ENCODE measurements at regions not wholly inside any gene's neighbourhood (a gene's known extent, or its start where the extent isn't known, plus 50 kb on each side); places are given as distances from the start of the nearest gene placed in this dataset.

DNA sequence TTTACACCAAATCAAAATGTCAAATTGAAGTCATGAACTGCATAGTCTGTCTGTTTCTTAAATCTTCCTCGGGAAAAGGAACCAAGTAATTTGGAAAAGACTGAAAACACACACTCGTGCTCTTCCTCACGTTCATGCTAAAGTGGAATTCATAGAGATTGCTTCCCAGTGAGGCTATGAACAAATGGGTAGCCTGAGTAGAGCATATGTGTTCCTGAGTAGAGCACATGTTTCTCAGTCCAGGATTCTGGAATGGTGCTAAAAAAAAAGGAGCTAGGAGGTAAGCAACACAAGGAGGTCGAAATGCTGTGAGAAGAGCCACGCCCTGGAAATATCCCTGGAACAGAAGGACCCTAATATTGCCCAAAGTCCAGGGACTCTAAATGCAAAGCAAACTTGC is 494.2 kb upstream of the THBS1 start:
- no peak overlapping the region for H3K4me3 ChIP-seq (ENCODE audit: low read depth, low read length)
- DNase-seq (ENCODE audit: low read depth) = no peak
- TF ChIP-seq, protein P1, sequence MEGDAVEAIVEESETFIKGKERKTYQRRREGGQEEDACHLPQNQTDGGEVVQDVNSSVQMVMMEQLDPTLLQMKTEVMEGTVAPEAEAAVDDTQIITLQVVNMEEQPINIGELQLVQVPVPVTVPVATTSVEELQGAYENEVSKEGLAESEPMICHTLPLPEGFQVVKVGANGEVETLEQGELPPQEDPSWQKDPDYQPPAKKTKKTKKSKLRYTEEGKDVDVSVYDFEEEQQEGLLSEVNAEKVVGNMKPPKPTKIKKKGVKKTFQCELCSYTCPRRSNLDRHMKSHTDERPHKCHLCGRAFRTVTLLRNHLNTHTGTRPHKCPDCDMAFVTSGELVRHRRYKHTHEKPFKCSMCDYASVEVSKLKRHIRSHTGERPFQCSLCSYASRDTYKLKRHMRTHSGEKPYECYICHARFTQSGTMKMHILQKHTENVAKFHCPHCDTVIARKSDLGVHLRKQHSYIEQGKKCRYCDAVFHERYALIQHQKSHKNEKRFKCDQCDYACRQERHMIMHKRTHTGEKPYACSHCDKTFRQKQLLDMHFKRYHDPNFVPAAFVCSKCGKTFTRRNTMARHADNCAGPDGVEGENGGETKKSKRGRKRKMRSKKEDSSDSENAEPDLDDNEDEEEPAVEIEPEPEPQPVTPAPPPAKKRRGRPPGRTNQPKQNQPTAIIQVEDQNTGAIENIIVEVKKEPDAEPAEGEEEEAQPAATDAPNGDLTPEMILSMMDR (IDR thresholded peaks at IDR 0.05; ENCODE audit: low read depth, low read length, missing control alignments) = no peak

DNA sequence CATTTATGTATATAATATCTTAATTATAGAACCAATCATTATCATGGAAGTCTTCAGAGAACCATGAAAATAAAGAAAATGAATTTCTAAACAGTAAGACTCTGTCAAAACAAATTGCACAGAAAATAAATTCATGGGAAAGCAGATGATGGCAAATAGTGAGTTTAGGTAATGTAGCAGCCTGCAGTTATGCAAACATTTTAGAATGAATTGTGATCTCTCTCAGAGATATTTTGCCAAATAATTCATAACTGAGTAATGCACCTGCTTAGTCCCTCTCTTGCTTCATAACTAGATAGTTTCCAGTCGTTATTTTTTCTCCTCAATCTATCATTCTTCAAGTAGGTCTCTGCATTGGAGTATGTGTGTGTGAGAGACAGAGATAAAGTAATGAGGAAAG is 492.7 kb upstream of the THBS1 start:
- H3K4me3 ChIP-seq (ENCODE audit: low read depth, low read length) = no peak overlapping the region
- TF ChIP-seq, protein P1 (IDR thresholded peaks at IDR 0.05; ENCODE audit: low read depth, low read length, missing control alignments) = no peak
- DNase-seq (ENCODE audit: low read depth) = no peak

DNA sequence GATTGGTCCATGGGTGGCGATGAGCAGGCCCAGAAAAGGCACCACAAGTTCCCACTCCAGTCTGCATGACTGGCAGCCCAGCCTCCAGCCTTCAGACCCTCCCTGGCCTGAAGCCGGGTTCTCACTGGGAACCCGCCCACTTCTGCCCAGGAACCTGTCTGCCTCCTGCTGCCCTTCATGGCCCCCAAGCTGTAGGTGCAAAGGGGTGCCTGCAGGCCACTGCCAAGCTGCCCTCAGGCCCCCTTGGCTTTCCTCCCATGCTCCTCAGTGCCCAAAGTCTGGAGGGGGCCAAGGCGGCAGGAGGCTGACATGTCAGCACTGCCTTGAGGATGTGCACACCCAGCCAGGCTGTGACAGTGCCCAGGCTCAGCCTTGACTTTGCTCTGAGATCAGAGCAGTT is 488.5 kb upstream of the THBS1 start:
- no peak overlapping the region for H3K4me3 ChIP-seq (ENCODE audit: low read depth, low read length)
- DNase-seq (ENCODE audit: low read depth) = no peak
- TF ChIP-seq, protein P1 (IDR thresholded peaks at IDR 0.05; ENCODE audit: low read depth, low read length, missing control alignments) = no peak

DNA sequence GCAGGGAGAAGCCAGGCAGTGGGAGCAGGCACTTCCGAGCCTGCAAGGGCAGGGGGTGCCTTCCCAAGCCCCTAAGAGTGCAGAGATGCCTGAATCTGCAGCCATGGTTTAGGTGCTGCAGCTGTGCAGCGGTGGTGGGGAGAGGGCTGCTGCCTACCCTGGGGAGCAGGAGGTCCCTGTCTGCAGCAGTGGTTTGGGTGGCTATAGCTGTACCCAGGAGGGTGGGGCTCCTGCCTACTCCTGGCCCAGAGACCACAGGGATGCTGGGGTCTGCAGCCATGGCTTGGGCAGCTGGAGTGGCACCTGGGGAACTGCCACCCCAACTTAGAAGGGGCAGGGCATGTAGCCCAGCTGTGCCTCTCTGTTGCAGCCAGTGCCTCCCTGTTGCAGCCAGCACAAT is 488.1 kb upstream of the THBS1 start:
- TF ChIP-seq, protein P1 (IDR thresholded peaks at IDR 0.05; ENCODE audit: low read depth, low read length, missing control alignments) = no peak
- no peak for DNase-seq (ENCODE audit: low read depth)
- H3K4me3 ChIP-seq (ENCODE audit: low read depth, low read length) = no peak overlapping the region

DNA sequence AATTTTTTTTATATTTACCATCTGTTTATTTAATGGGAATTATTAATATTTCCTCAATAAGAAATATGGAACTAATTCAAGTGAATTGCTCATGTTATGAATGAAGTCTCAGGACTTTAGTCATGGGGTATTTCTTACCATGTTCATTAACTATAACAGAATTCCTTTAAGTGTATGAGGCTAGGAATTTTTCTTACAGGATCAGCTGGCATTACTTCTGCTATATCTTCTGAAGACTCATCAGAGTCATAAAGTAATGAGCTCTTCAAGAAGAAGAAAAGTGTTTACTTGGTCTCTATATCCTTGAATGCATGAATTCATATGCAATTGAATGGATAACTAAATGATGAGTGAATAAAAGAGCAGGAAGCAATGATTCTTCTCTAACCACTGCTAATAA is 486.8 kb upstream of the THBS1 start:
- DNase-seq (ENCODE audit: low read depth) = no peak
- TF ChIP-seq, protein P1 (IDR thresholded peaks at IDR 0.05; ENCODE audit: low read depth, low read length, missing control alignments) = no peak
- no peak overlapping the region for H3K4me3 ChIP-seq (ENCODE audit: low read depth, low read length)

DNA sequence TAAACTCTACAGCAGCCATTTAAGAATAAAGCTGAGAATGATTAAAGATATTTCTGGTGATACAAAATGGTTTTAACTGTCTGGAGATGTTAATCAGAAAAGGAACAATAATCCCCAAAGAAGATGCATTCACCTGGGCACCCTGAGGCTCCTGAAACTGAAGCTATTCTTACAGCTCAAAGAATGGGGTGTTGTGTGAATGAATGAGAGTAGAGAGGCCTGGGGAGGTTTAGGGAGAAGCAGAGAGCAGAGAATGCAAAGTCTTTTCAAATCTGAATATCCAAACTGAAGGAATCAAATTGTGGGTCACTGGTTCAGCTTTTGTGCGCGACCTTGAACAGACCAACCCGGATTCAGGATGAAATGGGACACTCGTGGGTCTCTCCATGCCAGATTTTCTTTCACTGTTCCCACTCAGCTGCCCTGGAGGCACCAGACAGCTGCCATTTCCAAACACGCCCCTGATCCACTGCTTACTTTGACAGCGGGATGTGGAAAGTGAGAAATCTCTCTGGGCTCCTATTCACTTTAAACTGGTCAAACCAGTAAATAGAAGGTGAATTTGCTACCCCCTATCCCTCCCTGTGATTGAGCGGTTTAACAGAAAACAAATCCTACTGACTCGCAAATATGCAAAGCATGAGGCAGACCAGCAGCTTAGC is 485.5 kb upstream of the THBS1 start:
- no peak overlapping the region for H3K4me3 ChIP-seq (ENCODE audit: low read depth, low read length)
- TF ChIP-seq, protein P1 (IDR thresholded peaks at IDR 0.05; ENCODE audit: low read depth, low read length, missing control alignments) = no peak
- no peak for DNase-seq (ENCODE audit: low read depth)

DNA sequence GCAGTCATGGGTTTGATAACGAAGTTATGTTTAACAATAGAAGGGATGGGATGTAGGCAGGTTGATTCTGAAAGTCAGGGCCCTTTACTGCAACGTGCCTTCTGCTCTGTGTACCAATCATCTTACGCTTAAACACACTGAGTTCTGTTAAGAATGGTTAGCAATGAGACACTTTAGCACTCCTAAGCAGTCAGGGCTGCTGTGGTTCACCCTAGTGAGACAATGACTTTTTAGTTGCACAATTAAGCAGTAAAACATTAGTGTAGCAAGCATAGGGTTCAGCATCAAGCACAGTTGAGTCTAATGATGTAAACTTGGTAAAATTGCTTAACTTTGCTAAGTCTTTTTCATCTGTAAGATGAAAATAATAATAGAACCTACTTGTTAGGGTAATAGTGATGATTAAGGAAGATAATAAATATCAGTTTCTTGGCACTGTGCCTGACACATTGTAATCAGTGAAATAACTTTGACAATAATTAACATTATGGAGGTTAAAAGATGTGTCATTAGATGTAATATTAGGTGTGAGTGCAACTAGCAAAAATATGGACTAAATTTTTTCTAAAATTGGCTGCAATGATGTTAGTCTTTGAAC is 484.2 kb upstream of the THBS1 start:
- TF ChIP-seq, protein P1 (IDR thresholded peaks at IDR 0.05; ENCODE audit: low read depth, low read length, missing control alignments) = no peak
- no peak for DNase-seq (ENCODE audit: low read depth)
- no peak overlapping the region for H3K4me3 ChIP-seq (ENCODE audit: low read depth, low read length)
